ENCODE measurements at regions not wholly inside any gene's neighbourhood (a gene's known extent, or its start where the extent isn't known, plus 50 kb on each side); places are given as distances from the start of the nearest gene placed in this dataset.

GRCh38 chr4:78689261-78689660, 86.9 kb upstream of the BMP2K start (continued):
- TF ChIP-seq U2AF2 (IDR thresholded peaks at IDR 0.05; ENCODE audit: low read depth, low read length) (no peak), NFYB (CRISPR knock-in tag; IDR thresholded peaks at IDR 0.05) (no peak), ZNF670 (CRISPR knock-in tag; IDR thresholded peaks at IDR 0.05; ENCODE audit: borderline replicate concordance) (no peak)

GRCh38 chr4:78689700-78690323, 86.3 kb upstream of the BMP2K start:
- Histone ChIP-seq H3K36me3 (replicated peaks in 1 of 2; ENCODE audit: control insufficient read depth in 1 of 2, insufficient read depth in 2 of 2, low read length in 2 of 2) (no peaks in the 10 kb centered on the region), H2AFZ (ENCODE audit: low read length) (no peak overlapping the region), H3K27me3 (ENCODE audit: control insufficient read depth in 1 of 2, insufficient read depth in 2 of 2, low read length in 2 of 2) (no peaks in the 10 kb centered on the region), H3K4me3 (replicated peaks in 1 of 3; ENCODE audit: insufficient read depth in 1 of 3, low read depth in 2 of 3, low read length in 3 of 3) (no peak overlapping the region), H3K79me2 (ENCODE audit: insufficient read depth, low read length) (no peaks in the 10 kb centered on the region), H3K9me3 (ENCODE audit: low read length) (no peaks in the 10 kb centered on the region), H3K4me2 (ENCODE audit: low read depth, low read length) (no peak overlapping the region), H3K27ac (ENCODE audit: extremely low read length, insufficient read depth, low read length) (no peak overlapping the region), H4K20me1 (ENCODE audit: insufficient read depth, low read length) (no peaks in the 10 kb centered on the region), H3K9ac (ENCODE audit: insufficient read depth, low read depth, low read length) (no peak overlapping the region), H3K4me1 (ENCODE audit: insufficient read depth, low read length) (no peaks in the 10 kb centered on the region)
- no TSS peak for BruUV-seq (replicated peaks)
- WGBS (ENCODE audit: low lambda C conversion rate), result 44% methylated on average over 11 of the region's 11 CpGs
- intact Hi-C loops (cut with micrococcal nuclease; ENCODE audit: unreplicated experiment), result no loop called here
- DNase-seq (ENCODE audit: low spot score) (no peak), FAIRE-seq (no peak), ATAC-seq (no peak)
- in situ Hi-C loops (cut with HindIII; ENCODE audit: extremely low pct_ligation_motif_present, low pct_unique_long_range_greater_than_20kb), result no loop called here
- POLR2A ChIA-PET, result no interaction called here
- CTCF ChIA-PET (ENCODE audit: low intra/inter-chr PET ratio, low total read pairs), result no interaction called here
- no peak for TF ChIP-seq BCL3 (CRISPR knock-in tag; IDR thresholded peaks at IDR 0.05)
- TF ChIP-seq MBD4 (IDR thresholded peaks at IDR 0.05; ENCODE audit: borderline replicate concordance, low read length), result no peak
- TF ChIP-seq NRL (CRISPR knock-in tag; IDR thresholded peaks at IDR 0.05; ENCODE audit: borderline replicate concordance), result no peak
- TF ChIP-seq ZNF121 (CRISPR knock-in tag; IDR thresholded peaks at IDR 0.05), result no peak
- TF ChIP-seq ZC3H4 (CRISPR knock-in tag; IDR thresholded peaks at IDR 0.05; ENCODE audit: borderline replicate concordance), result no peak
- TF ChIP-seq ZKSCAN5 (CRISPR knock-in tag; IDR thresholded peaks at IDR 0.05), result no peak
- TF ChIP-seq ARID5B (CRISPR knock-in tag; IDR thresholded peaks at IDR 0.05), result no peak
- TF ChIP-seq SIN3B (IDR thresholded peaks at IDR 0.05; ENCODE audit: low read length), result no peak
- TF ChIP-seq ZBTB25 (CRISPR knock-in tag; IDR thresholded peaks at IDR 0.05), result no peak
- TF ChIP-seq SP140L (CRISPR knock-in tag; IDR thresholded peaks at IDR 0.05; ENCODE audit: borderline replicate concordance), result no peak
- no peak for TF ChIP-seq TOPORS (CRISPR knock-in tag; IDR thresholded peaks at IDR 0.05)
- no peak for TF ChIP-seq HNF1B (CRISPR knock-in tag; IDR thresholded peaks at IDR 0.05)
- TF ChIP-seq PPARG (CRISPR knock-in tag; conservative IDR thresholded peaks at IDR 0.05), result no peak
- TF ChIP-seq RCOR2 (CRISPR knock-in tag; IDR thresholded peaks at IDR 0.05), result no peak

Data from HepG2 (cell line).